Vagina (tissue), 2 donors: ENCODE measurements at regions not wholly inside any gene's neighbourhood (a gene's known extent, or its start where the extent isn't known, plus 50 kb on each side); places are given as distances from the start of the nearest gene placed in this dataset.

Experiments
- CTCF ChIP-seq, 3 experiments: fragments of 450-650 bp in 2 of 3; fragments of 200-600 bp in 1 of 3; sonication (generic) in 1 of 3; IDR thresholded peaks; one replicate each; pipeline ENCODE4 v1.5.1; 2017 to 2019; ENCODE audit warnings: antibody characterized with exemption in 3 of 3, mild to moderate bottlenecking in 2 of 3, moderate library complexity in 2 of 3
- POLR2A ChIP-seq, 2 donors: fragments of 450-650 bp; IDR thresholded peaks; one replicate each; pipeline ENCODE4 v1.6.1; 2017; ENCODE audit warnings: antibody characterized with exemption in 2 of 2, mild to moderate bottlenecking in 2 of 2, moderate library complexity in 2 of 2
- POLR2AphosphoS5 ChIP-seq, 2 donors: sonication (generic); formaldehyde crosslinking; IDR thresholded peaks; one replicate each; pipeline ENCODE4 v1.9.0; 2017; ENCODE audit warnings: antibody characterized with exemption in 2 of 2, mild to moderate bottlenecking in 2 of 2, low read depth in 1 of 2; ENCODE audit not compliant: insufficient read depth in 1 of 2

- TF ChIP-seq CTCF (IDR thresholded peaks at IDR 0.05) = no peak
- TF ChIP-seq POLR2AphosphoS5 (IDR thresholded peaks at IDR 0.05; ENCODE audit: insufficient read depth in 1 of 2, low read depth in 1 of 2) = no peak
- no peak for TF ChIP-seq POLR2A (IDR thresholded peaks at IDR 0.05)
Measured at GRCh38 chr11:109036011-109036410, 371.1 kb downstream of the DDX10 start.
